K562 (cell line): ENCODE measurements at regions not wholly inside any gene's neighbourhood (a gene's known extent, or its start where the extent isn't known, plus 50 kb on each side); places are given as distances from the start of the nearest gene placed in this dataset.
A peak's percentile ranks its signal among the peaks of the same experiment; 100 is the strongest.

Experiments used
- ARID3A ChIP-seq: IDR thresholded peaks from 2 replicates; pipeline ENCODE4 v1.6.1; 2012; ENCODE audit warnings: low read depth, low read length, improper control_type of control experiment, borderline replicate concordance
- ATF3 ChIP-seq, 2 experiments: fragments of 450-650 bp in 1 of 2; sonication (generic) in 1 of 2; formaldehyde crosslinking in 1 of 2; IDR thresholded peaks in 1 of 2; conservative IDR thresholded peaks in 1 of 2; 2 replicates each; pipeline versions ENCODE4 v1.6.1 to v1.8.1; 2016 to 2023; ENCODE audit warnings: mild to moderate bottlenecking in 2 of 2, moderate library complexity in 2 of 2, inconsistent platforms in 1 of 2, missing genetic modification reagents in 1 of 2
- BRF1 ChIP-seq: IDR thresholded peaks from 3 replicates; pipeline ENCODE4 v1.6.1; 2011; ENCODE audit warnings: borderline replicate concordance, mild to moderate bottlenecking; ENCODE audit not compliant: insufficient read length; ENCODE audit errors: extremely low read depth
- CEBPB ChIP-seq: fragments of 450-650 bp; IDR thresholded peaks from 2 replicates; pipeline ENCODE4 v1.6.1; 2016; ENCODE audit warnings: missing genetic modification characterization, missing compliant biosample characterization
- CEBPG ChIP-seq, 3 experiments: fragments of 200-800 bp in 1 of 3; sonication (Bioruptor generic) in 1 of 3; sonication (generic) in 1 of 3; formaldehyde crosslinking in 1 of 3; IDR thresholded peaks in 2 of 3; conservative IDR thresholded peaks in 1 of 3; 2 replicates each; pipeline versions ENCODE4 v1.6.1 to v1.8.0; 2016 to 2022; ENCODE audit warnings: missing compliant biosample characterization in 2 of 3, missing genetic modification characterization in 2 of 3, mild to moderate bottlenecking in 1 of 3, missing genetic modification reagents in 1 of 3
- HEY1 ChIP-seq: fragments of 250-450 bp; sonication (Bioruptor Pico); IDR thresholded peaks from 2 replicates; pipeline ENCODE4 v1.5.0; 2020; ENCODE audit warnings: mild to moderate bottlenecking, moderate library complexity, borderline replicate concordance
- HLTF ChIP-seq: fragments of 450-650 bp; IDR thresholded peaks from 2 replicates; pipeline ENCODE4 v1.6.1; 2016
- HMBOX1 ChIP-seq: sonication (generic); IDR thresholded peaks from 2 replicates; pipeline ENCODE4 v1.6.1; 2016
- KAT7 ChIP-seq: sonication (generic); formaldehyde crosslinking; IDR thresholded peaks from 2 replicates; pipeline ENCODE4 v1.8.0; 2022; ENCODE audit warnings: missing genetic modification reagents, mild to moderate bottlenecking, borderline replicate concordance
- TFE3 ChIP-seq: fragments of 450-650 bp; formaldehyde crosslinking; IDR thresholded peaks from 2 replicates; pipeline ENCODE4 v1.4.0; 2020; ENCODE audit warnings: mild to moderate bottlenecking, mixed read lengths
- TRIM25 ChIP-seq: fragments of 450-650 bp; IDR thresholded peaks from 2 replicates; pipeline ENCODE4 v1.7.0; 2016; ENCODE audit warnings: borderline replicate concordance
- ZNF280B ChIP-seq: fragments of 250-450 bp; sonication (Bioruptor Pico); IDR thresholded peaks from 2 replicates; pipeline ENCODE4 v1.5.1; 2021; ENCODE audit warnings: mild to moderate bottlenecking
- ZNF512 ChIP-seq: IDR thresholded peaks from 2 replicates; pipeline ENCODE4 v1.6.1; 2016; ENCODE audit warnings: missing genetic modification characterization, missing compliant biosample characterization
- ZNF57 ChIP-seq: fragments of 450-650 bp; formaldehyde crosslinking; IDR thresholded peaks from 2 replicates; pipeline ENCODE4 v1.4.0; 2020; ENCODE audit warnings: mild to moderate bottlenecking, moderate library complexity

- TF ChIP-seq ZNF57 (CRISPR knock-in tag) (no peak), ARID3A (no peak), CEBPB (tag) (no peak), HLTF (no peak), KAT7 (no peak), BRF1 (no peak), CEBPG (CRISPR knock-in tag; IDR thresholded peaks at IDR 0.05) (no peak), CEBPG (tag; conservative IDR thresholded peaks at IDR 0.05 in 1 of 2, IDR thresholded peaks at IDR 0.05 in 1 of 2) (no peak), HMBOX1 (no peak), ZNF280B (CRISPR knock-in tag) (no peak), TRIM25 (no peak), HEY1 (CRISPR knock-in tag) (no peak), ATF3 (IDR thresholded peaks at IDR 0.05) (peak; percentile 32), ATF3 (CRISPR knock-in tag; conservative IDR thresholded peaks at IDR 0.05) (no peak), TFE3 (CRISPR knock-in tag) (no peak), ZNF512 (tag) (no peak)
Measured at GRCh38 chr4:126799971-126800574, 832.7 kb upstream of the INTU start (continued).
